ENCODE measurements at regions not wholly inside any gene's neighbourhood (a gene's known extent, or its start where the extent isn't known, plus 50 kb on each side); places are given as distances from the start of the nearest gene placed in this dataset.
A peak's percentile ranks its signal among the peaks of the same experiment; 100 is the strongest.

DNA sequence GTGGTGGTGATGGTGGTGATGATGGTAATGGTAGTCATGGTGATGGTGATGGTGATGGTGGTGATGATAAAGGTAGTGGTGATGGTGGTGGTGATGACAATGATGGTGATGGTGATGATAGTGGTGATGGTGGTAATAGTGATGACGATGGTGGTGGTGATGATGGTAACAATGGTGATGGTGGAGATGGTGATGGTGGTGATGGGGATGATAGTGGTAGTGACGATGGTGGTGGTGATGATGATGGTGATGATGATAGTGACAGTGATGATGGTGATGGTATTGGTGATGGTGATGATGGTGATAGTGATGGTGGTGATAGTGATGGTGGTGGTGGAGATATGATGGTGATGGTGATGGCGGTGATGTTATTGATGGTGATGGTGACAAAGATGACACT, 108.4 kb upstream of the NKX1-1 start:
- DNase-seq (ENCODE audit: low read depth in 2 of 3, low spot score in 2 of 3), result no peak

- no peak for DNase-seq (ENCODE audit: low read depth in 2 of 3, low spot score in 2 of 3)
Measured at GRCh38 chr4:1513936-1514483, 107.8 kb upstream of the NKX1-1 start.

DNA sequence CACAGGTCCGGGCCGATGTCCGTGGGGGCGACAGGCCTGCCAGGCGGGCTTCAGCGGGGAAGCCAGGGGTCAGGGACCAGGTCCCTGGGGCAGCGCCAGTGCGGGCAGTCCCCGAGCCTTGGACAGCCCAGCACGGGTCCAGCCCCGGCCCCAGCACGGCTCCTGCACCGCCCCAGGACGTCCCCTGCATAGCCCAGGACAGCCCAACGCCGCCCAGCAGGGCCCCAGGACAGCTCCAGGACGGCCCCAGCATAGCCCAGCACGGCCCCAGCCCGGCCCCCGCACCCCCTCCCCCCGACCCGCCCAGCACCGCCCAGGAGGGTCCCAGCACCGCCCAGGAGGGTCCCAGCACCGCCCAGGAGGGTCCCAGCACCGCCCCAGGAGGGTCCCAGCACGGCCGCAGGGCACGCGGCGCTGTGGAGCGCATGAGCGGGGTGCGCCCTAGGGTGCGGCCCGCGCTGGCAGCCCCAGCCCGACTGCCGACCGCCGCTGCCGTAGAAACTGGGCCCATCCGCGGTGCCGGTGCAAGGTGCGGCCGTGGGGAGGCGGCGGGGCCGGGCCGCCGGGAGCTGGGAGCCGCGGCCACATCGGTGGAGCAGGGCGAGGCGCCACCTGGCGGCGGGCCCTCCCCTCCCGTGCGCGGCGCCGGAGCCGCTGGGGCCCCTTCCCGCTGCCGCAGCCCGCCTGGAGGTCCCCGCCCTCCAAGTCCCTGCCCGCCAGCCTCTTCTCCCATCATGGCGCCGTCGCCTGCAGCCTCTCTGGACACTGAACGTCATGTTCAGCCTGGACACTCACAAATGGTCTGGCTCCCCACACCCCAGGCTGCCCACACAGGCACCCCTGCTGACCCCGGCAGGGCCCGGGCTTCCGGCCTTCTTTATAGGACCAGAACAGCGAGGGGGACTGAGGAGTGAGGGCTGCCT, 106.8 kb upstream of the NKX1-1 start:
- peak; percentile 28 to 55 (median 51) for DNase-seq (ENCODE audit: low read depth in 2 of 3, low spot score in 2 of 3)

DNA sequence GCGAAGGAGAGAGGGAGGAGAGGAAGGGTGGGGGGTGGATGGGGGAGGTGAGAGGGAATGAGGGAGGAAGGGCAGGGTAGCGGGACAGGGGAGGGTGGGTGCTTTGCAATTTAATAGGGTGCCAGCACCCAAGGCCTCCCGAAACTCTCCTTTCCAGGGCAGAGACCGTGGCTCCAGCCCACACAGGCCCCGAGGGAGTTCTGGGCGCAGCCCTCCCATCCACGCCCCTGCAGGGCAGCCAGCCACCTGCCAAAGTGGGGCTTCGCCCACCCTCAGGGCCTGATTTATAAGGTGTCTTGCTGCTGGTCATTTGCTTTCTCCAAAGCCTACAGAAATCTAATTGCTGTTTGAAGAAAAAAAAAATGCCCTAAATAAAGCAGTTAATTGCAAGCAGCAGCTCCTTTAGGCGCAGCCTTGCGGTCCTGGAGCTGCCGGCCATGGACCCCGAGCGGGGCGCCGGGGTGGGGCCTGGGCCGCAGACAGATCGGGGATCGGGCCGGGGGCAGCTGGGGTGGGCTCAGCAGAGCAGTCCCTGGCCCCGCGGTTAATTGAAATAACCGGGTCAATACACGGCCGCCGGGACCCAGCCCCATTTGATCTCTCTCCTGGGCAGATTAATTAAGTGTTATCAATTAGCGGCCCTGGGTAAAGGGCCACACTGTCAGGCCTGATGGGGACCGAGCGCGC, 106.0 kb upstream of the NKX1-1 start:
- DNase-seq (ENCODE audit: low read depth in 2 of 3, low spot score in 2 of 3), result no peak

DNA sequence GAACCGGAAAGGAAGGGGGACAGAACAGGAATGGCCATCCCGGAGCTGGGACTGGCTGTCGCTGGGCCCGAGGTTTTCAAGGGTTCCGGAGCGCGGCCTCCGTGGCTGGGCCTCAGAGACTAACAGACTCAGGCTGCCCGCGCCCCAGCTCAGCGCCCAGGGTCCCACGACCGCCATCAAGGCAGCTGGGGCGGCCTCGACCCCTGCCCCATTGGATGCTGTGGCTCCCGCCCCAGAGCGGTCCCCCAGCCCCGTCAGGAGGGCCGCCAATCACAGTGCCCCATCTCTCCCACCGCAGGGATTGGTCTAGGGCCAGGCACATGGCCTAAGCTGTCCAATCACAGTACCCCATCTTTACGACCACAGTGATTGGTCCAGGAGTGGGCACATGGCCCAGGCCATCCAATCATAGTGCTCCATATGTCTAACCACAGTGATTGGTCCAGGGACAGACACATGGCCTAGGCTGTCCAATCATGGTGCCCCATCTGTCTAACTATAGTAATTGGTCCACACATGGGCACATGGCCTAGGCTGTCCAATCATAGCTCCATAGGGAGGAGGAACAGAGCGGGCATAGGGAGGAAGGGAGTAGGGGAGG, 105.3 kb upstream of the NKX1-1 start:
- peak in 2 of 3 donors; percentile 8 to 23 for DNase-seq (ENCODE audit: low read depth in 2 of 3, low spot score in 2 of 3)

DNA sequence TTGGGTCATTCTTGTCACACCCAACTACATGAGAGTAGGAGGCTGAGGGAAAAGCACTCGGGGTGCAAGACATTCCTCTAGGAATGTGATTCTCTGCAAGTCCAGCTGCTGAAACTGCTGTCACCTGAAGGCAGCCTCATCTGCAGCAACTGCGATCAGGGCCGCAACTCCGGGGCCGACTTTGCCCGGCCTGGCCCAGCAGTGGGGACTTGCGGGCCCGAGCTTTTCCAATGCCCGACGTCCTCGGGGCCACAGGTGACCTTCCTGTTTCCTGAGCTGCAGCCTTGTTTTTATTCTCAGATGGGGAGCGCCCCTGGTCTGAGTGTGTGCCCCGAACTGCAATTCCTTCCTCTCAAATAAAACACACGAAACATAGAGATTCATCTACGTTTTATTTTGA, 104.7 kb upstream of the NKX1-1 start:
- DNase-seq (ENCODE audit: low read depth in 2 of 3, low spot score in 2 of 3), result no peak

DNA sequence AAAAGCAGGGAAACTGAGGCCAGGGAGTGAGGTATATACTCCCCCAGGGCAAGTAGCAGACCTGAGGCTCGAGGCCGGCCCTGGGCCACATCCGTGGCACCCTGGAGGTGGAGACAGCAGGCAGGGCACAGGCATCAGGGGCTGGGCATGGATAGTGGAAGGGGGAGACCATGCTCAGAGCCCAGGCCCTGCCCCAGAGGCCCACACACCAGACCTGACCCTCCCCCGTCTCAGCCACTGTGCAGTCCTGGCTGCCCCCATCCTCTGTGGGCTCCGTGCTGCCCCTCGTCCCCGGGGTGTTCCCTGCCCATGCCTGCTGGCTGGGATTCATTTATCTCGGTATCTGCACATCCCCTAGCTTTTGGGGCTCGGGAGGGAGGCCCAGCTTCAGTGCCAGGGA, 103.1 kb upstream of the NKX1-1 start:
- no peak for DNase-seq (ENCODE audit: low read depth in 2 of 3, low spot score in 2 of 3)

GRCh38 chr4:1508161-1509160, 102.2 kb upstream of the NKX1-1 start:
- no peak for DNase-seq (ENCODE audit: low read depth in 2 of 3, low spot score in 2 of 3)

GRCh38 chr4:1506956-1507721, 100.9 kb upstream of the NKX1-1 start:
- DNase-seq (ENCODE audit: low read depth in 2 of 3, low spot score in 2 of 3), result no peak

DNA sequence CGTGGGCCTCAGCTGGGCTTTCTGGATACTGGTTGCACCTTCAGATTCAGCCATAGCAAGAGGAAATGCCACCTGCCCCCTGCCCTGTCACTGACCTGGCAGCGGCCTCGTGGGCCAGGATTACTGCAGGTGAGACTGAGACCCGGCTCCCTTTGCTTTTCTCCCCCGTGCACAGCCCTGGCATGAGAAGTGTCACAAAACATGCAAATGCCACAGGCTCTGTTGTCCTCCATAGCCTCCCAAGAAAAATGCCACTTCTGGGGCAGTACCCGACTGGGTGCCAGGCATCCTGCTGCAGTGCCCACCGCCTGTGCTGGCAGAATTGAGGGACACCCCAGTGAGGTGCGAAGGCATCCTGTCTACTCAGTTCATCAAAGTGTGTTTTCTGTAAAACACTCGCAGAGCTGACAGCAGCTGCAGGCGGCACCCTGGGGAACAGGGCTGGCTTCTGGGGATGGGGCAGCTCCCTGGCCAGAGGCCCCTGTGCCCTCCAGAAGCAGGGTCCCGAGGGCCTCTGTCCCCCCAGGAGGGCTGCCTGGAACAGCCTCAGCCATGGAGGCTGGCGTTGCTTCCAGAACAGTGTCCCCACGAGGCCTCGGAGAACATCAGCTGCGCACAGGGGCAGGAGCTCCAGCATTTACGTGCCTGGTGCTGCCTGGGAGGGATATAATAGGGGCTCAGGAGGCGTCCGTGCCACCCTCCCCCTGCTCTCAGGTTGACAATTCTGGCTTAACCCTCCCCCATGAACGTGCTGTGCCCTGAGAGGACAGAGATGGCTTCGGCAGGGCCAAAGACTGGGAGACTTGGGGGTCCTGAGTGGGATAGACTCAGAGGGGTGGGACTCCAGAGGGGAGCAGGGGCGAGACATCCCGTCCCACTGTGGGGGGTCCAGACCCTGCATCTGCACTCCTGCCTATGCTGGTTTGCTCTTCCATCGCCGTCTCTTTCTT, 99.5 kb upstream of the NKX1-1 start:
- no peak for DNase-seq (ENCODE audit: low read depth in 2 of 3, low spot score in 2 of 3)

GRCh38 chr4:1504595-1505500, 98.6 kb upstream of the NKX1-1 start:
- DNase-seq (ENCODE audit: low read depth in 2 of 3, low spot score in 2 of 3), result no peak

DNA sequence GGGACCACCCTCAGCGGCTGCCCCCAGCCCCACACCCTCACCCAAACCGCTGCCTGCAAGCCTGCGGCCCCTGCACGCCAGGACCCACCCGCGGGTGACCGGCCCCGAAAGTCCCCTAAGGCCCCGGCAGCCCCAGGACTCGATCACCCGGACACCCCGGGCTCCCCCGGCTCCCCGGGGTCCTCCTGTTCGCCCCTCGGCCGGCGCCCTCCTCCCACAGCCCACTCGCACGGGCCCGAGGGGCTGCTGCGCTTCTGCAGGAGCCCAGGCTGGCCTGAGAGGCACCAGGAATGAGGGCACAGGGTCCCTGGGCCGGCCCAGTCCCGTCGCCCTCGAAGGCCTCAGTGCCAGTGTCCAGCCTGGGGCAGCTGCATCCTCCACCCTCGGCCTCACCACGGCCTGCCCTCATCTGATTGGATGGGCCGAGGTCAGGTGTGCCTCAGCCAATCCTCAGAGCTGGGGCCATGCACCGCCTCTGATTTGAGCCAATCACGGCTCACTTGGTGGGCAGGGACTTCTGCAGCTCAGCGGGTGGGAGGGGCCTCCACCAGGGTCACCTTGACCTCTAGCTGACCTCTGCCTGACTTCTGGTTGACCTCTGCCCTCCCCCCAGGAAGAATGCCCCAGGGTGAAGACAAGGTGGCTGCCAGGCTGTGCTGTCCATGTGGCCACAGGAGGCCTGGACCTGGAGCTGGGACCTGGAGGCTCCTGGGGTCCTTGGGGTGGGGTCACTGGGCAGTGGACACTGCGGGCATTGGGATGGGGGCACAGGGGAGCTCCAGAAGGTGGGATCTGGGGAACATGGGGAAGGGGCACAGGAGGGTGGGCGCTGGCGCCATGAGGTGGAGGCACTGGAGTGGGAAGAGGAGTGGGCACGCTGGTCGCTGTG, 97.6 kb upstream of the NKX1-1 start:
- DNase-seq (ENCODE audit: low read depth in 2 of 3, low spot score in 2 of 3), result no peak

GRCh38 chr4:1502976-1503375, 96.7 kb upstream of the NKX1-1 start:
- no peak for DNase-seq (ENCODE audit: low read depth in 2 of 3, low spot score in 2 of 3)

GRCh38 chr4:1502501-1502886, 96.3 kb upstream of the NKX1-1 start:
- no peak for DNase-seq (ENCODE audit: low read depth in 2 of 3, low spot score in 2 of 3)

GRCh38 chr4:1501754-1502500, 95.7 kb upstream of the NKX1-1 start:
- DNase-seq (ENCODE audit: low read depth in 2 of 3, low spot score in 2 of 3), result no peak

Data from hematopoietic multipotent progenitor cell (in vitro differentiated cells).